ENCODE measurements at regions not wholly inside any gene's neighbourhood (a gene's known extent, or its start where the extent isn't known, plus 50 kb on each side); places are given as distances from the start of the nearest gene placed in this dataset.

- no peak overlapping the region for H3K4me3 ChIP-seq (ENCODE audit: low read depth in 1 of 2, low read length in 1 of 2)
- H3K27ac ChIP-seq: no peak overlapping the region
- no peaks in the 10 kb centered on the region for H3K9me3 ChIP-seq
- H3K4me1 ChIP-seq (ENCODE audit: control insufficient read depth in 1 of 2, insufficient read depth in 1 of 2, low read depth in 1 of 2, low read length in 1 of 2): no peaks in the 10 kb centered on the region
- no peaks in the 10 kb centered on the region for H3K36me3 ChIP-seq
- H3K27me3 ChIP-seq: peaks cover 34% of the 10 kb centered on the region
- TF ChIP-seq, protein P1, sequence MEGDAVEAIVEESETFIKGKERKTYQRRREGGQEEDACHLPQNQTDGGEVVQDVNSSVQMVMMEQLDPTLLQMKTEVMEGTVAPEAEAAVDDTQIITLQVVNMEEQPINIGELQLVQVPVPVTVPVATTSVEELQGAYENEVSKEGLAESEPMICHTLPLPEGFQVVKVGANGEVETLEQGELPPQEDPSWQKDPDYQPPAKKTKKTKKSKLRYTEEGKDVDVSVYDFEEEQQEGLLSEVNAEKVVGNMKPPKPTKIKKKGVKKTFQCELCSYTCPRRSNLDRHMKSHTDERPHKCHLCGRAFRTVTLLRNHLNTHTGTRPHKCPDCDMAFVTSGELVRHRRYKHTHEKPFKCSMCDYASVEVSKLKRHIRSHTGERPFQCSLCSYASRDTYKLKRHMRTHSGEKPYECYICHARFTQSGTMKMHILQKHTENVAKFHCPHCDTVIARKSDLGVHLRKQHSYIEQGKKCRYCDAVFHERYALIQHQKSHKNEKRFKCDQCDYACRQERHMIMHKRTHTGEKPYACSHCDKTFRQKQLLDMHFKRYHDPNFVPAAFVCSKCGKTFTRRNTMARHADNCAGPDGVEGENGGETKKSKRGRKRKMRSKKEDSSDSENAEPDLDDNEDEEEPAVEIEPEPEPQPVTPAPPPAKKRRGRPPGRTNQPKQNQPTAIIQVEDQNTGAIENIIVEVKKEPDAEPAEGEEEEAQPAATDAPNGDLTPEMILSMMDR (IDR thresholded peaks at IDR 0.05): no peak
Measured at GRCh38 chr2:237193436-237193835, 107.7 kb downstream of the COPS8 start.

GRCh38 chr2:237194081-237194480 lies 108.4 kb downstream of the COPS8 start:
- Histone ChIP-seq H3K36me3 (no peaks in the 10 kb centered on the region), H3K27me3 (peaks cover 38% of the 10 kb centered on the region), H3K27ac (no peak overlapping the region), H3K4me1 (ENCODE audit: control insufficient read depth in 1 of 2, insufficient read depth in 1 of 2, low read depth in 1 of 2, low read length in 1 of 2) (no peaks in the 10 kb centered on the region), H3K9me3 (no peaks in the 10 kb centered on the region), H3K4me3 (ENCODE audit: low read depth in 1 of 2, low read length in 1 of 2) (no peak overlapping the region)
- TF ChIP-seq, protein P1 (IDR thresholded peaks at IDR 0.05): no peak

DNA sequence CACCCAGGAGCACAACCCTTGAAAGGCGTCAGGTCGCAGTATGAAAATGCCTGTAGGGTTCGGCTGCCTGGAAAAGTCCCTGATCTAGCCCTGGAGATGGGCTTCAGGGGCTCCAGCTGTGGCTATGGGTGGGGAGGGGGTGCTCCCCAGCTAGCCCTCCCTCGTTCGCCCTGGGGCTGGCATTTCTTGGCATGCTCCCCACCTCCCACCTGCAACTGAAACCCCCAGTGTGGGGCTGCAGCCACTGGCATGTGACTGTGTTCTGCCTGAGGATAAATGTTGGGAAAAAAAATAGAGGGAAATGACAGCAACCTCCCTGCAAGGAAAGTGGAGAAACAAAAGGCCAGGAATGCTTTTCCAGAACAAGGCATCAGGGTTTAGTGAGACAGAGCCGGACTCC lies 109.2 kb downstream of the COPS8 start:
- H3K9me3 ChIP-seq: no peaks in the 10 kb centered on the region
- H3K27me3 ChIP-seq: peaks cover 38% of the 10 kb centered on the region
- H3K27ac ChIP-seq: no peak overlapping the region
- no peaks in the 10 kb centered on the region for H3K36me3 ChIP-seq
- no peaks in the 10 kb centered on the region for H3K4me1 ChIP-seq (ENCODE audit: control insufficient read depth in 1 of 2, insufficient read depth in 1 of 2, low read depth in 1 of 2, low read length in 1 of 2)
- H3K4me3 ChIP-seq (ENCODE audit: low read depth in 1 of 2, low read length in 1 of 2): no peak overlapping the region
- TF ChIP-seq, protein P1 (IDR thresholded peaks at IDR 0.05): no peak

GRCh38 chr2:237195396-237196120 lies 109.9 kb downstream of the COPS8 start:
- no peaks in the 10 kb centered on the region for H3K4me1 ChIP-seq (ENCODE audit: control insufficient read depth in 1 of 2, insufficient read depth in 1 of 2, low read depth in 1 of 2, low read length in 1 of 2)
- H3K9me3 ChIP-seq: no peaks in the 10 kb centered on the region
- peaks cover 38% of the 10 kb centered on the region for H3K27me3 ChIP-seq
- H3K27ac ChIP-seq: no peak overlapping the region
- no peak overlapping the region for H3K4me3 ChIP-seq (ENCODE audit: low read depth in 1 of 2, low read length in 1 of 2)
- no peaks in the 10 kb centered on the region for H3K36me3 ChIP-seq
- TF ChIP-seq, protein P1 (IDR thresholded peaks at IDR 0.05): no peak

DNA sequence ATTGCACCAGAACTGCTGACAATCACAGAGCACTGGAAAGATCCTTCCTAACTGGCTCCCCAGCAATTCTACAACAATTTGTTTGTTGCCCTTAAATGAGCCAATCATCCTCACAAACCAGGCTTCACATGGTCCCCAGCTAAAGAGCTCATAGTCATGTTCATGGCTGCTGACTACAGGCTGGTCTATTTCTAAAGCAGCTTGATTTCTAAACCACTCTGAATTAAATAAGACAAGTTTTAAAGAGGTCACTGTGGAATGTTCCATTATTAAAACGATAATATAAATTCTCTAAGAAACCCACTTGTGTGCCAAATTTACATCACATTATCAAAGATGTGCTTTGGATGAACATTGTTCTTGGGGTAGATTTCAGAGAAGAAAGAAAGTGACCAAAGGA lies 110.7 kb downstream of the COPS8 start:
- Histone ChIP-seq H3K9me3 (no peaks in the 10 kb centered on the region), H3K27me3 (peaks cover 35% of the 10 kb centered on the region), H3K4me3 (ENCODE audit: low read depth in 1 of 2, low read length in 1 of 2) (no peak overlapping the region), H3K36me3 (no peaks in the 10 kb centered on the region), H3K4me1 (ENCODE audit: control insufficient read depth in 1 of 2, insufficient read depth in 1 of 2, low read depth in 1 of 2, low read length in 1 of 2) (no peaks in the 10 kb centered on the region), H3K27ac (no peak overlapping the region)
- TF ChIP-seq, protein P1 (IDR thresholded peaks at IDR 0.05): no peak
